HG03175 (cell line): ENCODE measurements at regions not wholly inside any gene's neighbourhood (a gene's known extent, or its start where the extent isn't known, plus 50 kb on each side); places are given as distances from the start of the nearest gene placed in this dataset.

Experiments used
- ATAC-seq: cut with Tn5 transposase; IDR thresholded peaks from one replicate; pipeline ENCODE4 v1.9.1; 2021; ENCODE audit warnings: mild to moderate bottlenecking, moderate library complexity; ENCODE audit not compliant: unreplicated experiment

- no peak for ATAC-seq
These were observed 139.5 kb upstream of the FAM83B start for GRCh38 chr6:54706844-54707605.

GRCh38 chr6:54710456-54710855 lies 136.1 kb upstream of the FAM83B start:
- no peak for ATAC-seq

- no peak for ATAC-seq
These were observed 130.6 kb upstream of the FAM83B start for GRCh38 chr6:54716010-54716409.

- no peak for ATAC-seq
These were observed 129.7 kb upstream of the FAM83B start for GRCh38 chr6:54716877-54717276.

GRCh38 chr6:54717849-54718455 lies 128.6 kb upstream of the FAM83B start:
- ATAC-seq, result peak; percentile 92

- no peak for ATAC-seq
These were observed 128.0 kb upstream of the FAM83B start for GRCh38 chr6:54718541-54719023.

GRCh38 chr6:54719131-54719530 lies 127.4 kb upstream of the FAM83B start:
- ATAC-seq, result no peak

- ATAC-seq, result no peak
These were observed 126.9 kb upstream of the FAM83B start for GRCh38 chr6:54719633-54720032.

- no peak for ATAC-seq
These were observed 124.2 kb upstream of the FAM83B start for GRCh38 chr6:54722328-54722727.

- no peak for ATAC-seq
These were observed 116.9 kb upstream of the FAM83B start for GRCh38 chr6:54729716-54730115.

GRCh38 chr6:54730767-54731630 lies 115.6 kb upstream of the FAM83B start:
- ATAC-seq, result no peak

- ATAC-seq, result peak; percentile 76
These were observed 109.3 kb upstream of the FAM83B start for GRCh38 chr6:54737247-54737646.

- no peak for ATAC-seq
These were observed 98.6 kb upstream of the FAM83B start for GRCh38 chr6:54747955-54748354.

GRCh38 chr6:54754406-54754805 lies 92.2 kb upstream of the FAM83B start:
- no peak for ATAC-seq

- no peak for ATAC-seq
These were observed 88.2 kb upstream of the FAM83B start for GRCh38 chr6:54758340-54758739.

- ATAC-seq, result no peak
These were observed 78.1 kb upstream of the FAM83B start for GRCh38 chr6:54768494-54768893.

- ATAC-seq, result no peak
These were observed 76.2 kb upstream of the FAM83B start for GRCh38 chr6:54770328-54770727.

- ATAC-seq, result no peak
These were observed 74.6 kb upstream of the FAM83B start for GRCh38 chr6:54771968-54772367.

GRCh38 chr6:54772610-54773009 lies 74.0 kb upstream of the FAM83B start:
- ATAC-seq, result no peak

- no peak for ATAC-seq
These were observed 71.0 kb upstream of the FAM83B start for GRCh38 chr6:54775576-54775975.

GRCh38 chr6:54776891-54777290 lies 69.7 kb upstream of the FAM83B start:
- ATAC-seq, result no peak

- no peak for ATAC-seq
These were observed 67.8 kb upstream of the FAM83B start for GRCh38 chr6:54778731-54779130.
